ENCODE measurements at regions not wholly inside any gene's neighbourhood (a gene's known extent, or its start where the extent isn't known, plus 50 kb on each side); places are given as distances from the start of the nearest gene placed in this dataset.
A peak's percentile ranks its signal among the peaks of the same experiment; 100 is the strongest.
"Not testable (repeated sequence)": the region's sequence is repeated elsewhere in the genome, so short reads cannot be mapped to it uniquely, and the experiment has no call there.

- no peak overlapping the region for H3K18ac ChIP-seq (ENCODE audit: low read depth in 1 of 2, low read length in 2 of 2)
- no peaks in the 10 kb centered on the region for H3K79me1 ChIP-seq (replicated peaks; ENCODE audit: low read length, poor library complexity, severe bottlenecking)
- no peak overlapping the region for H4K91ac ChIP-seq (ENCODE audit: low read length)
- peak overlapping the region in 1 of 2 experiments; percentile 39 for H2BK12ac ChIP-seq (ENCODE audit: low read length in 2 of 2)
- peaks cover 17% of the 10 kb centered on the region for H3K4me1 ChIP-seq (ENCODE audit: control insufficient read depth, insufficient read depth, low read depth, low read length)
- no peak overlapping the region for H3K27ac ChIP-seq (ENCODE audit: low read length, poor library complexity, severe bottlenecking)
- H3K4me2 ChIP-seq (ENCODE audit: low read length, poor library complexity, severe bottlenecking) = no peak overlapping the region
- no peak overlapping the region for H3K9ac ChIP-seq (ENCODE audit: low read length)
- H3K36me3 ChIP-seq (ENCODE audit: control insufficient read depth in 1 of 2, insufficient read depth in 2 of 2, low read depth in 1 of 2, low read length in 2 of 2) = no peaks in the 10 kb centered on the region
- no peak for DNase-seq
- 49% methylated on average over 23 of the region's 26 CpGs for WGBS
- no peaks in the 10 kb centered on the region for H3K9me3 ChIP-seq (ENCODE audit: control insufficient read depth, low read length)
- H3K4me3 ChIP-seq (ENCODE audit: insufficient read depth in 1 of 2, low read depth in 1 of 2, low read length in 2 of 2) = no peak overlapping the region
- peaks cover 0 to 33% of the 10 kb centered on the region in 2 experiments for H3K27me3 ChIP-seq (ENCODE audit: control insufficient read depth in 1 of 2, insufficient read depth in 1 of 2, low read length in 2 of 2)
- no peak overlapping the region for H3K23ac ChIP-seq (ENCODE audit: low read length in 2 of 2)
- H2BK120ac ChIP-seq (ENCODE audit: low read depth, low read length) = no peak overlapping the region
- no peak overlapping the region for H3K4ac ChIP-seq (ENCODE audit: low read depth in 1 of 2, low read length in 2 of 2)
- H4K8ac ChIP-seq (ENCODE audit: low read length) = no peak overlapping the region
- no peak overlapping the region for H2AK5ac ChIP-seq (ENCODE audit: low read length, severe bottlenecking)
- H2AFZ ChIP-seq (ENCODE audit: low read depth, low read length) = no peak overlapping the region
- H2BK5ac ChIP-seq (ENCODE audit: low read depth, low read length, poor library complexity, severe bottlenecking) = no peak overlapping the region
- H2BK15ac ChIP-seq (ENCODE audit: low read depth, poor library complexity, severe bottlenecking) = no peak overlapping the region
- peak overlapping the region in 1 of 2 experiments; percentile 35 for H3K14ac ChIP-seq (ENCODE audit: low read length in 2 of 2)
Measured at GRCh38 chr20:47973519-47974233, 188.4 kb upstream of the SULF2 start.

- Histone ChIP-seq H3K23ac (ENCODE audit: low read length in 2 of 2) (no peak overlapping the region), H3K4me1 (ENCODE audit: control insufficient read depth, insufficient read depth, low read depth, low read length) (peaks cover 17% of the 10 kb centered on the region), H2BK12ac (ENCODE audit: low read length in 2 of 2) (no peak overlapping the region), H2BK120ac (ENCODE audit: low read depth, low read length) (no peak overlapping the region), H3K4me3 (ENCODE audit: insufficient read depth in 1 of 2, low read depth in 1 of 2, low read length in 2 of 2) (no peak overlapping the region), H2BK15ac (ENCODE audit: low read depth, poor library complexity, severe bottlenecking) (no peak overlapping the region), H2BK5ac (ENCODE audit: low read depth, low read length, poor library complexity, severe bottlenecking) (no peak overlapping the region), H3K14ac (ENCODE audit: low read length in 2 of 2) (no peak overlapping the region), H3K36me3 (ENCODE audit: control insufficient read depth in 1 of 2, insufficient read depth in 2 of 2, low read depth in 1 of 2, low read length in 2 of 2) (no peaks in the 10 kb centered on the region), H2AFZ (ENCODE audit: low read depth, low read length) (no peak overlapping the region), H2AK5ac (ENCODE audit: low read length, severe bottlenecking) (no peak overlapping the region), H3K18ac (ENCODE audit: low read depth in 1 of 2, low read length in 2 of 2) (no peak overlapping the region), H3K27ac (ENCODE audit: low read length, poor library complexity, severe bottlenecking) (no peak overlapping the region), H4K8ac (ENCODE audit: low read length) (no peak overlapping the region), H3K27me3 (ENCODE audit: control insufficient read depth in 1 of 2, insufficient read depth in 1 of 2, low read length in 2 of 2) (peaks cover under 1 to 34% of the 10 kb centered on the region in 2 experiments), H3K79me1 (replicated peaks; ENCODE audit: low read length, poor library complexity, severe bottlenecking) (no peaks in the 10 kb centered on the region), H3K9ac (ENCODE audit: low read length) (no peak overlapping the region), H3K9me3 (ENCODE audit: control insufficient read depth, low read length) (no peaks in the 10 kb centered on the region), H4K91ac (ENCODE audit: low read length) (no peak overlapping the region), H3K4me2 (ENCODE audit: low read length, poor library complexity, severe bottlenecking) (no peak overlapping the region), H3K4ac (ENCODE audit: low read depth in 1 of 2, low read length in 2 of 2) (no peak overlapping the region)
- no peak for DNase-seq
- 86% methylated on average over 16 of the region's 17 CpGs for WGBS
Measured at GRCh38 chr20:47972916-47973309, 187.6 kb upstream of the SULF2 start.

- H3K23ac ChIP-seq (ENCODE audit: low read length in 2 of 2); H2AFZ ChIP-seq (ENCODE audit: low read depth, low read length); H3K9me3 ChIP-seq (ENCODE audit: control insufficient read depth, low read length); H2AK5ac ChIP-seq (ENCODE audit: low read length, severe bottlenecking); H3K18ac ChIP-seq (ENCODE audit: low read depth in 1 of 2, low read length in 2 of 2); H3K36me3 ChIP-seq (ENCODE audit: control insufficient read depth in 1 of 2, insufficient read depth in 2 of 2, low read depth in 1 of 2, low read length in 2 of 2); H2BK5ac ChIP-seq (ENCODE audit: low read depth, low read length, poor library complexity, severe bottlenecking); H3K14ac ChIP-seq (ENCODE audit: low read length in 2 of 2); H3K27ac ChIP-seq (ENCODE audit: low read length, poor library complexity, severe bottlenecking); H3K4ac ChIP-seq (ENCODE audit: low read depth in 1 of 2, low read length in 2 of 2); H3K79me1 ChIP-seq (replicated peaks; ENCODE audit: low read length, poor library complexity, severe bottlenecking); H2BK12ac ChIP-seq (ENCODE audit: low read length in 2 of 2); H2BK15ac ChIP-seq (ENCODE audit: low read depth, poor library complexity, severe bottlenecking); H2BK120ac ChIP-seq (ENCODE audit: low read depth, low read length); H3K9ac ChIP-seq (ENCODE audit: low read length); H3K4me3 ChIP-seq (ENCODE audit: insufficient read depth in 1 of 2, low read depth in 1 of 2, low read length in 2 of 2): not testable (repeated sequence)
- Histone ChIP-seq H3K4me2 (ENCODE audit: low read length, poor library complexity, severe bottlenecking) (peak overlapping the region; percentile 59), H3K27me3 (ENCODE audit: control insufficient read depth in 1 of 2, insufficient read depth in 1 of 2, low read length in 2 of 2) (peaks cover 3 to 39% of the 10 kb centered on the region in 2 experiments), H4K91ac (ENCODE audit: low read length) (peak overlapping the region; percentile 28), H3K4me1 (ENCODE audit: control insufficient read depth, insufficient read depth, low read depth, low read length) (peaks cover 17% of the 10 kb centered on the region), H4K8ac (ENCODE audit: low read length) (peak overlapping the region; percentile 66)
- peak; percentile 30 for DNase-seq
- WGBS = 49% methylated on average over 20 of the region's 26 CpGs
Measured at GRCh38 chr20:47972297-47972915, 187.1 kb upstream of the SULF2 start.

GRCh38 chr20:47971058-47971791 lies 185.9 kb upstream of the SULF2 start:
- H3K27ac ChIP-seq (ENCODE audit: low read length, poor library complexity, severe bottlenecking) = no peak overlapping the region

More at GRCh38 chr20:47971058-47971791, 185.9 kb upstream of the SULF2 start:
- H3K4me1 ChIP-seq (ENCODE audit: control insufficient read depth, insufficient read depth, low read depth, low read length) = peaks cover 17% of the 10 kb centered on the region
- H2BK12ac ChIP-seq (ENCODE audit: low read length in 2 of 2) = no peak overlapping the region
- no peak for DNase-seq
- H3K36me3 ChIP-seq (ENCODE audit: control insufficient read depth in 1 of 2, insufficient read depth in 2 of 2, low read depth in 1 of 2, low read length in 2 of 2) = no peaks in the 10 kb centered on the region
- H4K91ac ChIP-seq (ENCODE audit: low read length) = no peak overlapping the region
- no peak overlapping the region for H2AFZ ChIP-seq (ENCODE audit: low read depth, low read length)
- no peak overlapping the region for H2AK5ac ChIP-seq (ENCODE audit: low read length, severe bottlenecking)
- H3K4ac ChIP-seq (ENCODE audit: low read depth in 1 of 2, low read length in 2 of 2) = no peak overlapping the region
- WGBS = 90% methylated on average over 14 of the region's 14 CpGs
- H3K18ac ChIP-seq (ENCODE audit: low read depth in 1 of 2, low read length in 2 of 2) = no peak overlapping the region
- no peak overlapping the region for H4K8ac ChIP-seq (ENCODE audit: low read length)
- H3K27me3 ChIP-seq (ENCODE audit: control insufficient read depth in 1 of 2, insufficient read depth in 1 of 2, low read length in 2 of 2) = peaks cover 6 to 35% of the 10 kb centered on the region in 2 experiments
- no peaks in the 10 kb centered on the region for H3K9me3 ChIP-seq (ENCODE audit: control insufficient read depth, low read length)
- H3K79me1 ChIP-seq (replicated peaks; ENCODE audit: low read length, poor library complexity, severe bottlenecking) = no peaks in the 10 kb centered on the region
- H3K23ac ChIP-seq (ENCODE audit: low read length in 2 of 2) = no peak overlapping the region
- H3K4me3 ChIP-seq (ENCODE audit: insufficient read depth in 1 of 2, low read depth in 1 of 2, low read length in 2 of 2) = no peak overlapping the region
- no peak overlapping the region for H2BK15ac ChIP-seq (ENCODE audit: low read depth, poor library complexity, severe bottlenecking)
- no peak overlapping the region for H2BK5ac ChIP-seq (ENCODE audit: low read depth, low read length, poor library complexity, severe bottlenecking)
- H3K4me2 ChIP-seq (ENCODE audit: low read length, poor library complexity, severe bottlenecking) = no peak overlapping the region
- no peak overlapping the region for H3K9ac ChIP-seq (ENCODE audit: low read length)
- H3K14ac ChIP-seq (ENCODE audit: low read length in 2 of 2) = no peak overlapping the region
- no peak overlapping the region for H2BK120ac ChIP-seq (ENCODE audit: low read depth, low read length)
